Embryonic facial prominence (tissue), 1 donor: ENCODE measurements at regions not wholly inside any gene's neighbourhood (a gene's known extent, or its start where the extent isn't known, plus 50 kb on each side); places are given as distances from the start of the nearest gene placed in this dataset.
"Not testable (repeated sequence)": the region's sequence is repeated elsewhere in the genome, so short reads cannot be mapped to it uniquely, and the experiment has no call there.

ENCODE experiments used
- DNase-seq: peaks from one replicate; pipeline ENCODE4 v3.0.0-alpha.2; 2016; ENCODE audit errors: extremely low spot score

- no peak for DNase-seq
Observed at GRCh38 chr2:186380805-186381204, 105.3 kb upstream of the ZC3H15 start.

GRCh38 chr2:186381573-186381972 is 104.5 kb upstream of the ZC3H15 start:
- DNase-seq: no peak

- no peak for DNase-seq
Observed at GRCh38 chr2:186382932-186383331, 103.1 kb upstream of the ZC3H15 start.

GRCh38 chr2:186384226-186384625 is 101.8 kb upstream of the ZC3H15 start:
- no peak for DNase-seq

GRCh38 chr2:186385638-186386201 is 100.3 kb upstream of the ZC3H15 start:
- not testable (repeated sequence) for DNase-seq

GRCh38 chr2:186399082-186399644 is 86.9 kb upstream of the ZC3H15 start:
- no peak for DNase-seq

GRCh38 chr2:186405842-186406241 is 80.2 kb upstream of the ZC3H15 start:
- DNase-seq: no peak

GRCh38 chr2:186407611-186408010 is 78.4 kb upstream of the ZC3H15 start:
- no peak for DNase-seq

- no peak for DNase-seq
Observed at GRCh38 chr2:186410802-186411201, 75.3 kb upstream of the ZC3H15 start.

- no peak for DNase-seq
Observed at GRCh38 chr2:186422226-186422625, 63.8 kb upstream of the ZC3H15 start.

GRCh38 chr2:186423481-186423880 is 62.6 kb upstream of the ZC3H15 start:
- DNase-seq: no peak

- no peak for DNase-seq
Observed at GRCh38 chr2:186424265-186424664, 61.8 kb upstream of the ZC3H15 start.

- no peak for DNase-seq
Observed at GRCh38 chr2:186425576-186425975, 60.5 kb upstream of the ZC3H15 start.

- no peak for DNase-seq
Observed at GRCh38 chr2:186426153-186427016, 59.7 kb upstream of the ZC3H15 start.

GRCh38 chr2:186427017-186427350 is 59.1 kb upstream of the ZC3H15 start:
- not testable (repeated sequence) for DNase-seq

GRCh38 chr2:186427970-186428369 is 58.1 kb upstream of the ZC3H15 start:
- no peak for DNase-seq

GRCh38 chr2:186429104-186429503 is 57.0 kb upstream of the ZC3H15 start:
- no peak for DNase-seq

- DNase-seq: no peak
Observed at GRCh38 chr2:186431306-186431705, 54.8 kb upstream of the ZC3H15 start.

GRCh38 chr2:186433040-186433439 is 53.0 kb upstream of the ZC3H15 start:
- DNase-seq: no peak

GRCh38 chr2:186433777-186434432 is 52.2 kb upstream of the ZC3H15 start:
- DNase-seq: no peak
